ENCODE measurements at regions not wholly inside any gene's neighbourhood (a gene's known extent, or its start where the extent isn't known, plus 50 kb on each side); places are given as distances from the start of the nearest gene placed in this dataset.

DNA sequence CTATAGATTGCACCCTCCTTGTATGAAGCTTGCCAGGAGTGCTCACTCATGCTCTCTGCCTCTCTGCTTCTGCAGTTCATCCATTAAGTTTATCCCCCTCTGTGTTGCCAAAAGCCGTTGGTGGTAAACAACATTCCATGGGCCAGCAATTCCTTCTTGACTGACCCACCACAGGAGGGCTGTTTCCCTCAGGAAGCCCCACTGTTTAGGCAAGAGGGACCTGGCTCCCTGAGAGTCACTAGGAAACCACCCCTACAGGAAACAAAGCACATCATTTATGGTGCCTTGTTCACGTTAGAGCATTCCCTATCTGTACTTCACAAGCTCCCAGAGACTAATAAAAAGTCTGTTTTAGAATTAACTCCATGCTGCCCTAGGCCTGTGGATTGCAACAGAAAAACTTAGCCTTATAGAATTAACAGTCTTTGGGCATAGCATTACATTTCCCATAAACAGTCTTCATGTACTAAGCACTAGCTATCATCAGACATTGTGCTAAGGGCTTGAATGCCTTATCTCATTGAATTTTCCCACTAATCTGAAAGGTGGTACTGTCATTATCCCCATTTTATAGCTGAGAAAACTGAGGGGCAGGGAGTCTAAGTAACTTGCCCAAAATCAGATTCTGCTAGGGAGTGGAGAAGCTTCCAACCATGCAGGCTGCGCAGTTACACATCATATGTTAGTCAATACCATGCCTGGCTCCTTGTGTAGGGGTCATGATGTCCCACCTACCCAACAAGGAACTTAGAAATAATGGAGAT lies 149.9 kb downstream of the SHQ1 start:
- no peak for DNase-seq

- DNase-seq, result no peak
These were observed 150.5 kb downstream of the SHQ1 start for GRCh38 chr3:72697717-72698116.

DNA sequence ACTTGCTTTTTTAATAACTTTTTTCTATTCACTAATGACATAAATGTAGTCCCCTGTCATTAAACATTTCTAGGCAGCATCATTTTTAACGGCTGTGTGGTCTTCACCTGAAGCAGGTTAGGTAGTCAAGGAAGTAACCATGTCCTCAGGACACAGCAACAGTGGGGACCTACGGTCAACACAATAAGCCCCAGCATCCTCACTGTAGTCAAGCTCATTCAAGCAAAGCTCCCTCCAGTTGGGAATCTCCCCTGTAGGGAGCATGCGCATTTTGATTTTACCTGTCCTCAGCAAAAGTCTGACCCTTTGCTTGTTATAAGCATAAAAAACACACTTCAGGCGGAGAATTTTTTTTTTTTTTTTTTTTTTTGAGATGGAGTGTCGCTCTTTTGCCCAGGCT lies 151.4 kb downstream of the SHQ1 start:
- DNase-seq, result no peak

DNA sequence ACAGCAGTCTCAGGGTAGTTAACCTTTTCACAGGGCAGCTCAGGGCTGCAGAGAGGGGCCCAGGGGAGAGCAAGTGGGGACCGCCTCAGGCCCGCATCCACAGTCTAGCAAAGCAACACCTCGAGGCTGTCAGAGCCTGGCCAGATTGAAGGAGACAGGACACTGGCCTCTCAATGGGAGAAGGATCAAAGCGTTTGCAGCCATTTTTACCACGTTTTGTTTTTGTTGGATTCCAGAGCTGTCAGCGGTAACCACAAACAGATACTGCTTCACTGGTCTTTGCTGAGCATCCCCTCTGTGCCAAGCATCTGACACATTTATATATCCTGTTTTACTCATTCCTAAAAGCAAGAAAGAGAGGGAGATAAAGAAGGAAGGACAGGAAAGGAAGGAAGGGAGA lies 153.8 kb downstream of the SHQ1 start:
- no peak for DNase-seq

GRCh38 chr3:72692990-72693389 lies 155.3 kb downstream of the SHQ1 start:
- DNase-seq, result no peak

DNA sequence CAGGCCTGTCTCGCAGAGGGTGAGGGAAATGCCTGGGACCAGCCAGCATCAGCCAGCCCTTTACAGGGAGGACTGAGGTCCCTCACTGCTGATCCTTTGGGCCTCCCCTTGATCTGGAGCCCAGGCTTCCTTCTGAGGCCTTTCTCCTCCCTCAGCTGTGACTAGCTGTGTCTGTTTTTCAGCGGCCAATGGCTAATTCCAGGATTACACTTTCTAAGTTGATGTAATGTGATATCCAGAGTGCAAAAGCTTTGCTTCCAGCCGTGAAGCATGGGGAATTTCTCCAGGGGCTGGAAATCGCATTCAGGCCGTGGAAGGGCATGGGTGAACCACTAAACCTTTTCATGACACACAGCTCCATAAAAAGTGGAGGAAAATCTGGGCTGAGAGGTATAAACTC lies 157.6 kb downstream of the SHQ1 start:
- no peak for DNase-seq

GRCh38 chr3:72682936-72683452 lies 165.3 kb downstream of the SHQ1 start:
- DNase-seq, result peak; percentile 90

DNA sequence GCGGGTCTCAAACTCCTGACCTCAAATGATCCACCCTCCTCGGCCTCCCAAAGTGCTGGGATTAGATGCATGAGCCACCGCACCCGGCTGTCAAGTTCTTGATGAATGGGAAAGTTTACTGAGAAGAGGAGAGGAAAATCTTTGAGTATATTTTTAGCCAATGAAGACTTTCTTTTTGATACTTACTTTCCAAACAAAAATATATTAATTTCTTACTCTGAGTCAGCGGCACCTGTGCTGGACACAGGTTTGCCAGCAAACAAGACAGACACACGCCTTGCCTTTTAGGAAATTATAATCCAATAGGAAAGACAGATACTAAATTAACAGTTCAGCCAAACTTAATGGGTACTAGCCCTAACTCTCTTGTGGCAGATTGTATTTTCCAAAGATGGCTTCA lies 166.6 kb downstream of the SHQ1 start:
- no peak for DNase-seq

- no peak for DNase-seq
These were observed 167.5 kb downstream of the SHQ1 start for GRCh38 chr3:72680766-72681165.

- DNase-seq, result peak; percentile 84
These were observed 168.6 kb downstream of the SHQ1 start for GRCh38 chr3:72679540-72680198.

GRCh38 chr3:72678867-72679266 lies 169.4 kb downstream of the SHQ1 start:
- DNase-seq, result no peak

DNA sequence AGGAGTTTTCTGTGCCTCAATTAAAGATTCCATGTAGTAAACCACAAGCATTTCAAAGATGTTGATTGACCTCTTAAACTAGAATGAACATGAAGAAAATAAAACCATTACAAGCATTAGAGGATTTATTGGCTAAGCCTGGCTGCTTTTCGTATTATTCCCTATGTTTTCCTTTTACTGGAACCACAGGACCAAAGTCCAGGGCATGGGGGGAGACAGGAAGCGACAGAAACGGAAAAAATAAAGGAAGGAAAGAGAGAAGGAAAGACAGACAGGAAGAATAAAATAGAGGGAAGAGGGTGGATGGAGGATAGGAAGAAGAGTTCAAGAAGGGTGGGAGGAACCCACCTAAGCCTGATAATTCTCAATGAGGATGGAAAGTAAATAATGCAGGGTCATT lies 169.9 kb downstream of the SHQ1 start:
- DNase-seq, result no peak

DNA sequence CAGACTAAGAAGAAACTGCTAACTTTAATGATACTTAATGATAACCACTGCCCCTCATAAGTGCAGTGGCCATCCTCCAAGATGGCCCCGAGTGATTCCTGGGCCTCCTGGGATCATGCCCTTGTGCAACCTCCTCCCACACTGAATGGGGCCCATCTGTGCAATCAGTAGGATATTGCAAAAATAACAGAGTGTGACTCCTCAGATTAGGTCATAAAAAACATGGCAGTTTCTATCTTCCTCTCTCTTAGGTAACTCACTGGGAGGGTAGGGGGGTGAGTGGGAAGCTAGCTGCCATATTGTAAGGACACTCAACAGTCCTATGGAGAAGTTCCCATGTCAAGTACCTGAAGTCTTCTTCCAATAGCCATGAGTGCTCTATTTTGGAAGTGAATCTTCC lies 173.0 kb downstream of the SHQ1 start:
- no peak for DNase-seq

DNA sequence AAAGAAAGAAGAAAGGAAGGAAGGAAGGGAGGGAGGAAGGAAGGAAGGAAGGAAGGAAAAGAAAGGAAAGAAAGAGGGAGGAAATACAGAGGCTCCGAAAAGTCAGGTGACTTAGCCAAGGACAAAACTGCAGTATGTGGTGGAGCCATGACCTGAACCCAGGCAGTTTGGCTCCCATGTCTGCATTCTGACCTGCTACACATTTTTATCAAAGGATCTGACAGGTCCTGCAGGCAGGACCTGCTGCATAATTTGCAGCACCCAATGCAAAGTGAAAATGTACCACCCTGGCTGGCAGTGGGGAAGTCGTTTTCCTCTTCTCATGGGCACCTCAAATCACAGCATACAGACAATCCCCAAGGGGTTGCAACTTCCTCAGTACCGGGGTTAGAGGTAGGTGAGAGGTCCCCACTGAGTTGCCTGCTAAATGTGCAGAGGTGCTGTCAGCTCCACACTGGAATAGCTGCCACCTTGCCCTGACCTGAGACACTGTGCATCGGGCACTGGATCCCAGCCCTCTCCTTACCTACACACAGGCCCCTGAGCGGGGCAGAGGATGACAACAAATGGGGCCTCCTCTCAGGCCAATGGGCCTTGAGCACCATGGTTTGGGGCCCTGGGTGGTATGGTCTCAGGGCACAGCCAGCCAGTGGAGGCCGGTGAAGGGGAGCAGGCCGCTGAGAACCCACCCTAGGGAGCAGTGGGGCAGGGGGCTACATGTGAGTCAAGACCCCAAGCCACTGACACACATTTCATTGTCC lies 175.1 kb downstream of the SHQ1 start:
- no peak for DNase-seq

GRCh38 chr3:72669224-72669623 lies 179.0 kb downstream of the SHQ1 start:
- no peak for DNase-seq

DNA sequence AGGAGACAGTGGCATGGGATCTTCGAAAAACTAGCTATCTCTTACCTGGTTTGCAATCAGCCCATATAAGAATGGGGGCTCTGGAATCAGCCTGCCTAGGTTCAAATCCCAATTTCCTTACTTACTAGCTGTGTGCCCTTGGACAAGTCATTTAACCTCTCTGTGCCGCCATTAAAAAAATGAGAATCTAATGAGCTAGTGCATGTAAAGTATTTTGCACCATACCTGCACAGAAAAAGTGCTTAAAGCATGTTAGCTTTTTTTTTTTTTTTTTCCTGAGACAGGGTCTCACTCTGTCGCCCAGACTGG lies 181.8 kb downstream of the SHQ1 start:
- DNase-seq, result no peak

- no peak for DNase-seq
These were observed 182.4 kb downstream of the SHQ1 start for GRCh38 chr3:72665701-72666446.

DNA sequence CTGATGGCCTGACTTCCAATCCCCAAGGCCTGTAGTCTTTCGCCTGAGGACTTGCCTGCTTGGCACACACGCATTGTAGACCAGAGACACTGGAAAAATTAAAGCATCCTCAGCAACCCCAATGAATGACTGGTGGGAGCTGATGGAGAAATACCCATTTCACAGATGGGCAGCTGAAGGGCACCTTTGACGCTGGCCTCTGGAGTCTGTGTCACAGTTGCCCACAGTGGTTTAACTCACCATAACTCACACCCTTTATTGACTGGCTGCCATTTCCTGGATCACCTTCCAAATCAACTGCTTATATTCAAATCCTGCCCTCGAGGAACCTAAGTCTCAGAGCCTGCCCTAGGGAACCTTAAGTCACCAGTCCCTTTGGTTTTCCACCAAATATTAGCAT lies 183.1 kb downstream of the SHQ1 start:
- DNase-seq, result no peak

GRCh38 chr3:72664184-72664975 lies 183.9 kb downstream of the SHQ1 start:
- DNase-seq, result no peak

DNA sequence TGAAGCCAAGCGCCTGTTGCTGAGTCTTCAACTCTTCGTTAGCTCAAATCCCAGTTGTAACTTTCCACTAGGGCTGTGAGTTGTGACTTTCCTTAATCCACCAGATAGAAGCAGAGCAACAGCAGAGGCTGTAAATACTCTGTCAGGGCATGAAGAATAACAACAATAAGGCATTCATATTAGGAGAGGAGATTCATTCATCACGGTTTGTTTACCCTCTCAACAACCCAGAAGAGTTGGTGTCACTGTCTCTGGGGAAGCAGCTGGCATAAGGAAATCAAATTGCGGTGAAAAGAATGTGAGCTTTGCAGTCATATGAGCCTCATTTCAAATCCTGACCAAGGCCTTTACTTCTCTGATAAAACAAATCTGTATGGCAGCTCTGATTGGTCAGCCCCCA lies 184.8 kb downstream of the SHQ1 start:
- DNase-seq, result peak; percentile 13

GRCh38 chr3:72661115-72661457 lies 187.2 kb downstream of the SHQ1 start:
- DNase-seq, result peak; percentile 84
